Kidney epithelial cell (primary cell): ENCODE measurements at regions not wholly inside any gene's neighbourhood (a gene's known extent, or its start where the extent isn't known, plus 50 kb on each side); places are given as distances from the start of the nearest gene placed in this dataset.

Source experiments
- DNase-seq: peaks from one replicate; pipeline ENCODE4 v3.0.0-alpha.2; 2010; ENCODE audit warnings: low read depth
- H3K27me3 ChIP-seq: 2 replicates; pipeline ENCODE4 v1.6.0; 2011; ENCODE audit warnings: low read length; ENCODE audit not compliant: control insufficient read depth, insufficient read depth
- H3K36me3 ChIP-seq: 2 replicates; pipeline ENCODE4 v1.5.1; 2011; ENCODE audit warnings: low read length; ENCODE audit not compliant: control insufficient read depth, insufficient read depth
- H3K4me3 ChIP-seq: 2 replicates; pipeline ENCODE4 v1.5.1; 2011; ENCODE audit warnings: low read depth, mild to moderate bottlenecking, control low read depth, low read length
- TF ChIP-seq, protein P1 (sequence below): IDR thresholded peaks from 2 replicates; pipeline ENCODE4 v1.5.1; 2011; ENCODE audit warnings: mild to moderate bottlenecking, moderate library complexity, low read length, control low read depth, inconsistent platforms; ENCODE audit not compliant: insufficient read depth, poor library complexity, severe bottlenecking

DNA sequence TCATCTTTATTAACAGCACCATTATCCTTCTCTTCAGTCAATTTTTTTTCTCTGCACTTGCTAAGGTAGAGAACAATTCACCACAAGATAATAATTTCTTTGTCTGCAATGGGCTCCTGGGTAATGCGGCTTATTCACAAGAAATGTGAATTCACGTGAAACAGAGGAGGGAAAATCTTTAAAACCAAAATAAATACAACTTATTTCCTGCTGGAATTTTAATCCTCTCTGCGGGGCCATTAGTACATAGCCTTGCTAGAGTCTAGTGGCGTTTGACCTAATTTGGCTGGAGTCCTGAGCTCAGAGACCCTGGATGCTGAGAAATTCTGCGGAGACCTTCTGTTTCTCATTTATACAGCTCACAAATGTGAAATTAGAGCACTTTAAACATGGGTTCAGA, 319.3 kb upstream of the MMADHC start:
- Histone ChIP-seq H3K27me3 (no peaks in the 10 kb centered on the region), H3K36me3 (no peaks in the 10 kb centered on the region), H3K4me3 (no peak overlapping the region)
- TF ChIP-seq, protein P1, sequence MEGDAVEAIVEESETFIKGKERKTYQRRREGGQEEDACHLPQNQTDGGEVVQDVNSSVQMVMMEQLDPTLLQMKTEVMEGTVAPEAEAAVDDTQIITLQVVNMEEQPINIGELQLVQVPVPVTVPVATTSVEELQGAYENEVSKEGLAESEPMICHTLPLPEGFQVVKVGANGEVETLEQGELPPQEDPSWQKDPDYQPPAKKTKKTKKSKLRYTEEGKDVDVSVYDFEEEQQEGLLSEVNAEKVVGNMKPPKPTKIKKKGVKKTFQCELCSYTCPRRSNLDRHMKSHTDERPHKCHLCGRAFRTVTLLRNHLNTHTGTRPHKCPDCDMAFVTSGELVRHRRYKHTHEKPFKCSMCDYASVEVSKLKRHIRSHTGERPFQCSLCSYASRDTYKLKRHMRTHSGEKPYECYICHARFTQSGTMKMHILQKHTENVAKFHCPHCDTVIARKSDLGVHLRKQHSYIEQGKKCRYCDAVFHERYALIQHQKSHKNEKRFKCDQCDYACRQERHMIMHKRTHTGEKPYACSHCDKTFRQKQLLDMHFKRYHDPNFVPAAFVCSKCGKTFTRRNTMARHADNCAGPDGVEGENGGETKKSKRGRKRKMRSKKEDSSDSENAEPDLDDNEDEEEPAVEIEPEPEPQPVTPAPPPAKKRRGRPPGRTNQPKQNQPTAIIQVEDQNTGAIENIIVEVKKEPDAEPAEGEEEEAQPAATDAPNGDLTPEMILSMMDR, result no peak
- DNase-seq, result no peak

DNA sequence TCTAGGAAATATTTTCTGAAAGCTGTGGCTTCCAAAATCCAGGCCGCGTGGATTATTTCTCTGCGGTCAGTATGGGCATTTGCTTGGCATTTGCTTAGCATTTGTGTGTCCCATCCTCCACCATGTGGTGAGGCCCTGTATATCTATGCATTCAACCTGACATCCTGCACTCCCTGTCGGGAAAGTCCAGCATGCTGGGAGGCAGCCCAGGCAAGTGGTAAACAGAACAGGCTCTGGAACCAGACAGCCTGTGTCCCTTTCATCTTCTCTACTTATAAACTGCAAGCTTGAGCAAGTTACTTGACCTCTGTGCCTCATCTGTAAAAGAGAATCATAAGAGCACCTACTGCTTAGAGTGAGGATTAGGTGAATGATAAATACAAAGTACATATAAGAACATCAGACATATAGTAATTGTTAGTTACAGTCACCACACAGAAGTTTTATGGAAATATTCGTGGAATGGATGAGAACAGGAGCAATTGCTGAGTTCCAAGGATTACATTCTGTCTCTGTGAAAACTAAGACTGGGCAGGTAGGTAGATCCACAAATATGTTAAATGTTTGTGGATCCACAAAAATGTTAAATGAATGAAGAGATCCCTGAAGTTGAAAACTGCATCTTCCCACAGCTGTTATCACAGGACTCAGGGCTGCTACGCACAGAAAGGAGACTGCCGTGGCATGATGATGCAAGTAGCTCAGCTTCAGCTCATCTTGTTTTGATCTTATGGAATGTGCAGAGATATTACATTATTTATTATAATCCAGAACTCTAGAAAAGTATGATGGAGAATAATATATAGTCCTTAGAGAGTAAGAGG, 317.0 kb upstream of the MMADHC start:
- no peak overlapping the region for H3K4me3 ChIP-seq
- H3K27me3 ChIP-seq, result no peaks in the 10 kb centered on the region
- TF ChIP-seq, protein P1, result no peak
- no peak for DNase-seq
- no peaks in the 10 kb centered on the region for H3K36me3 ChIP-seq

DNA sequence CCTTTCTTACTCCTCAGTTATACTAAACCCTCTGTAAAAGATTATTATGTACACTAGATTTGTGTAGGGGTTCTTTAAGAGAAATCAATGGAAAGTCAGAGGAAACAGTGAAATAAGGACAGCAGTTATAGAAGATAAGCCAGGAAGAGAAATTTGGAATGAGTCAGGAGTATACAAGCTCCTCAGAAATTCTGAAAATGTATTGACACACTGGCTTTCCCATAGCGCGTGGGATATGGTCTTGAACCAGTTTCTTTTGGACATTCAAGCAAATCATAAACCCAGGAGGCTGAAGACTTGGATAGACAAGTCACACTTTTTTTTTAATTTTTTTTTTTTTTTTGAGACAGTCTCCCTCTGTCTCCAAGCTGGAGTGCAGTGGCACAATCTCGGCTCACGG, 316.1 kb upstream of the MMADHC start:
- H3K27me3 ChIP-seq, result no peaks in the 10 kb centered on the region
- H3K36me3 ChIP-seq, result no peaks in the 10 kb centered on the region
- TF ChIP-seq, protein P1, result no peak
- DNase-seq, result no peak
- no peak overlapping the region for H3K4me3 ChIP-seq

DNA sequence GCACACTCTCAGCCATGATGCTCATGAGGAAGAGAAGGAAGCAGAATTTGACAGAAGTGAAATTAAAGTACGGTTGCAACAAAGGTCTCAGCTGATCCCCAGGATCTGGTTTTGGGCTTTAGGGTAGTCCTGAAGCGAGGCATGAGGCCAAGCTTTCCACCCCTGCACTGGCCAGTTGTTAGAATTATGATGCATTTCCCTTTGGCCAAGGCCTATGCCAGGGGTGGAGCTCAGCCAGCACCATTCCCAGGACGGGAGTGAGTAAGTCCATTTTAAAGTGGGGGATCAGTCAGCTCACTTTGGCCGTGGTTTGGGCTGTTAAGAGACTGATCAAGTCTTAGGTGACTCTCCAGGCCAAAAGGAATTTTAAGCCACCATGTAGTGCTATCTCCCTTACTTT, 314.5 kb upstream of the MMADHC start:
- TF ChIP-seq, protein P1, result no peak
- no peaks in the 10 kb centered on the region for H3K36me3 ChIP-seq
- H3K27me3 ChIP-seq, result no peaks in the 10 kb centered on the region
- DNase-seq, result no peak
- no peak overlapping the region for H3K4me3 ChIP-seq

DNA sequence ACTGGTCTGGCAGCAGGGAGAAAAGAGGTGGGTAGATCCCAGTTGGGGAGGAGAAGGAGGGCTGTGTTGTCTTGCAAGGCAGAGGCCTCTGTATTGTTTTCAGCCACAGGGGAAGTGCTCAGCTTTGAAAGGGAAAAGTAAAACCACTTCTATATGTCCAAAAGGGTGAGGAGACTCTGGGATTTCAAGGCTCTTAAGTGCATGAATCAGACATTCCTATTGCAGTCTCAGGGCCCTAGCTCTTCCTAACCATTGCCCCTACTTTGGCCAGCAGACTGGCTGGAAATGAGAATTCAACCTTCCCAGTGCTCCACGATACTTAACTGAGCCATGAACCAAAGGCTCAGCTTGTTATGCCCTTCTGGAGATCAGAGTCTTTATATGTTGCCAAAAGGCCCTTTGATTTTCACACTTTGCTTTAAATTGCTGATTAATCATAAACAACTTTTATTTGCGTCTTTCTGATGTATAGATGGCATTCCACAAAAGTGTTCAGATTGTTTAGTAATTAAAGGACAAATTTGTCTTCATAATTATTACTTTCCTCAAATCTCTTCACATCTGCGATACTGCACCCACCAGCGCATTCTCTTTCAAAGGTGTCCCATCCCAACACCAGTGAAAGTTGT, 313.8 kb upstream of the MMADHC start:
- DNase-seq, result no peak
- H3K27me3 ChIP-seq, result no peaks in the 10 kb centered on the region
- TF ChIP-seq, protein P1, result no peak
- H3K36me3 ChIP-seq, result no peaks in the 10 kb centered on the region
- H3K4me3 ChIP-seq, result no peak overlapping the region
